Astrocyte (in vitro differentiated cells and primary cell): ENCODE measurements at regions not wholly inside any gene's neighbourhood (a gene's known extent, or its start where the extent isn't known, plus 50 kb on each side); places are given as distances from the start of the nearest gene placed in this dataset.

Source experiments
- DNase-seq: peaks from one replicate; pipeline ENCODE4 v3.0.0-alpha.2; 2010; ENCODE audit warnings: low read depth
- FAIRE-seq: peaks from 2 replicates; lab custom pipeline; 2011; peaks lifted over from hg19 to GRCh38; lab: Jason Lieb, UNC
- H2AFZ ChIP-seq: 2 replicates; pipeline ENCODE4 v1.6.0; 2012; ENCODE audit warnings: low read depth, low read length, inconsistent platforms
- H3K27ac ChIP-seq: 2 replicates; pipeline ENCODE4 v1.5.1; 2011; ENCODE audit warnings: low read depth, low read length, inconsistent platforms
- H3K27me3 ChIP-seq: 2 replicates; pipeline ENCODE4 v1.6.0; 2011; ENCODE audit warnings: low read length, inconsistent platforms; ENCODE audit not compliant: insufficient read depth
- H3K36me3 ChIP-seq: 2 replicates; pipeline ENCODE4 v1.5.1; 2011; ENCODE audit warnings: low read length, inconsistent platforms; ENCODE audit not compliant: insufficient read depth
- H3K4me1 ChIP-seq: 2 replicates; pipeline ENCODE4 v1.5.1; 2011; ENCODE audit warnings: low read length, inconsistent platforms; ENCODE audit not compliant: insufficient read depth
- H3K4me2 ChIP-seq: 2 replicates; pipeline ENCODE4 v1.6.0; 2012; ENCODE audit warnings: low read length, inconsistent platforms
- H3K4me3 ChIP-seq: 2 replicates; pipeline ENCODE4 v1.5.1; 2011; ENCODE audit warnings: low read depth, mild to moderate bottlenecking, low read length, inconsistent platforms; ENCODE audit not compliant: insufficient read depth
- H3K79me2 ChIP-seq: 2 replicates; pipeline ENCODE4 v1.6.0; 2012; ENCODE audit warnings: mild to moderate bottlenecking, low read length, inconsistent platforms; ENCODE audit not compliant: insufficient read depth
- H3K9ac ChIP-seq: 2 replicates; pipeline ENCODE4 v1.6.0; 2012; ENCODE audit warnings: mild to moderate bottlenecking, low read length, inconsistent platforms
- H3K9me3 ChIP-seq: 2 replicates; pipeline ENCODE4 v1.5.1; 2012; ENCODE audit warnings: low read depth, mild to moderate bottlenecking, low read length, inconsistent platforms; ENCODE audit not compliant: insufficient read depth
- H4K20me1 ChIP-seq: 2 replicates; pipeline ENCODE4 v1.6.0; 2012; ENCODE audit warnings: low read length, inconsistent platforms; ENCODE audit not compliant: insufficient read depth
- H3K27ac Mint-ChIP-seq: one replicate; pipeline ENCODE4 v1.8.0; 2021; ENCODE audit warnings: mild to moderate bottlenecking, mixed read lengths; ENCODE audit not compliant: unreplicated experiment
- H3K27me3 Mint-ChIP-seq: one replicate; pipeline ENCODE4 v1.8.0; 2021; ENCODE audit warnings: low read depth, mixed read lengths; ENCODE audit not compliant: unreplicated experiment
- H3K36me3 Mint-ChIP-seq: one replicate; pipeline ENCODE4 v1.8.0; 2021; ENCODE audit warnings: low read depth, mixed read lengths; ENCODE audit not compliant: unreplicated experiment
- H3K4me1 Mint-ChIP-seq: one replicate; pipeline ENCODE4 v1.8.0; 2021; ENCODE audit warnings: low read depth, mixed read lengths; ENCODE audit not compliant: unreplicated experiment
- H3K4me3 Mint-ChIP-seq: one replicate; pipeline ENCODE4 v1.8.0; 2021; ENCODE audit warnings: mild to moderate bottlenecking, moderate library complexity, mixed read lengths; ENCODE audit not compliant: unreplicated experiment
- H3K9me3 Mint-ChIP-seq: one replicate; pipeline ENCODE4 v1.8.0; 2021; ENCODE audit warnings: mild to moderate bottlenecking, mixed read lengths; ENCODE audit not compliant: unreplicated experiment
- CTCF ChIP-seq: IDR thresholded peaks from 2 replicates; pipeline ENCODE4 v1.5.1; 2011; ENCODE audit warnings: low read depth, mild to moderate bottlenecking, inconsistent platforms, low read length, moderate library complexity; ENCODE audit not compliant: insufficient read depth
- EZH2 ChIP-seq: IDR thresholded peaks from 2 replicates; pipeline ENCODE4 v1.6.1; 2012; ENCODE audit warnings: mild to moderate bottlenecking, low read length, inconsistent platforms; ENCODE audit not compliant: insufficient read depth

- TF ChIP-seq EZH2 (no peak), CTCF (no peak)
- no peaks in the 10 kb centered on the region for H3K36me3 ChIP-seq
- Mint-ChIP-seq H3K9me3 (peaks cover 2% of the 10 kb centered on the region), H3K4me1 (peaks cover 6% of the 10 kb centered on the region), H3K27ac (peak overlapping the region; percentile 48), H3K4me3 (no peak overlapping the region), H3K27me3 (no peaks in the 10 kb centered on the region), H3K36me3 (no peaks in the 10 kb centered on the region)
- H3K9me3 ChIP-seq: no peaks in the 10 kb centered on the region
- no peaks in the 10 kb centered on the region for H3K79me2 ChIP-seq
- no peak overlapping the region for H3K4me3 ChIP-seq
- no peak overlapping the region for H3K4me2 ChIP-seq
- no peak for FAIRE-seq
- no peak overlapping the region for H3K9ac ChIP-seq
- peaks cover 10% of the 10 kb centered on the region for H3K4me1 ChIP-seq
- H3K27me3 ChIP-seq: no peaks in the 10 kb centered on the region
- H3K27ac ChIP-seq: no peak overlapping the region
- no peaks in the 10 kb centered on the region for H4K20me1 ChIP-seq
- no peak overlapping the region for H2AFZ ChIP-seq
- DNase-seq: no peak
These were observed 173.3 kb downstream of the OSR1 start for GRCh38 chr2:19185086-19185485.

GRCh38 chr2:19178175-19178574 is 180.2 kb downstream of the OSR1 start:
- H3K27me3 ChIP-seq: no peaks in the 10 kb centered on the region
- no peaks in the 10 kb centered on the region for H3K79me2 ChIP-seq
- peaks cover 7% of the 10 kb centered on the region for H3K4me1 ChIP-seq
- FAIRE-seq: no peak
- TF ChIP-seq EZH2 (no peak), CTCF (no peak)
- no peak overlapping the region for H3K27ac ChIP-seq
- H3K9ac ChIP-seq: no peak overlapping the region
- H3K4me2 ChIP-seq: no peak overlapping the region
- H3K36me3 Mint-ChIP-seq: no peaks in the 10 kb centered on the region
- H3K4me3 Mint-ChIP-seq: no peak overlapping the region
- H3K27me3 Mint-ChIP-seq: no peaks in the 10 kb centered on the region
- H3K9me3 Mint-ChIP-seq: peaks cover 2% of the 10 kb centered on the region
- H3K9me3 ChIP-seq: no peaks in the 10 kb centered on the region
- peak; percentile 46 for DNase-seq
- H3K27ac Mint-ChIP-seq: no peak overlapping the region
- no peak overlapping the region for H3K4me3 ChIP-seq
- H3K4me1 Mint-ChIP-seq: peaks cover 2% of the 10 kb centered on the region
- no peaks in the 10 kb centered on the region for H4K20me1 ChIP-seq
- H2AFZ ChIP-seq: no peak overlapping the region
- H3K36me3 ChIP-seq: no peaks in the 10 kb centered on the region

- Histone ChIP-seq H3K4me3 (no peak overlapping the region), H3K27ac (no peak overlapping the region), H3K36me3 (no peaks in the 10 kb centered on the region), H3K4me2 (no peak overlapping the region), H3K79me2 (no peaks in the 10 kb centered on the region), H2AFZ (no peak overlapping the region), H4K20me1 (no peaks in the 10 kb centered on the region), H3K9me3 (no peaks in the 10 kb centered on the region), H3K9ac (no peak overlapping the region), H3K27me3 (no peaks in the 10 kb centered on the region), H3K4me1 (peaks cover 7% of the 10 kb centered on the region)
- FAIRE-seq: no peak
- H3K27me3 Mint-ChIP-seq: no peaks in the 10 kb centered on the region
- peaks cover 2% of the 10 kb centered on the region for H3K9me3 Mint-ChIP-seq
- no peaks in the 10 kb centered on the region for H3K36me3 Mint-ChIP-seq
- H3K4me3 Mint-ChIP-seq: no peak overlapping the region
- no peak for TF ChIP-seq EZH2
- TF ChIP-seq CTCF: no peak
- peak; percentile 77 for DNase-seq
- no peak overlapping the region for H3K27ac Mint-ChIP-seq
- H3K4me1 Mint-ChIP-seq: peaks cover 2% of the 10 kb centered on the region
These were observed 181.4 kb downstream of the OSR1 start for GRCh38 chr2:19176977-19177376.
